Thyroid gland (tissue), 4 donors: ENCODE measurements at regions not wholly inside any gene's neighbourhood (a gene's known extent, or its start where the extent isn't known, plus 50 kb on each side); places are given as distances from the start of the nearest gene placed in this dataset.

Experiments
- CTCF ChIP-seq, 6 experiments: fragments of 200-600 bp in 3 of 6; fragments of 450-650 bp in 3 of 6; sonication (generic) in 3 of 6; IDR thresholded peaks; one replicate each; pipeline ENCODE4 v1.5.1; 2016 to 2019; ENCODE audit warnings: antibody characterized with exemption in 6 of 6, mild to moderate bottlenecking in 2 of 6, inconsistent platforms in 1 of 6, moderate library complexity in 1 of 6
- POLR2A ChIP-seq, 2 donors: fragments of 450-650 bp; IDR thresholded peaks; one replicate each; pipeline ENCODE4 v1.6.1; 2017; ENCODE audit warnings: antibody characterized with exemption in 2 of 2, mild to moderate bottlenecking in 2 of 2, moderate library complexity in 1 of 2

- TF ChIP-seq POLR2A (IDR thresholded peaks at IDR 0.05) = no peak
- TF ChIP-seq CTCF (IDR thresholded peaks at IDR 0.05) = no peak
These were observed 320.1 kb downstream of the CBLN1 start for GRCh38 chr16:48961546-48961945.
